ENCODE measurements at regions not wholly inside any gene's neighbourhood (a gene's known extent, or its start where the extent isn't known, plus 50 kb on each side); places are given as distances from the start of the nearest gene placed in this dataset.

- no peak overlapping the region for H4K5ac ChIP-seq (ENCODE audit: insufficient read length, low read depth, low read length)
- H3K27me3 ChIP-seq (ENCODE audit: insufficient read depth, low read length): no peaks in the 10 kb centered on the region
- H3K4me2 ChIP-seq (ENCODE audit: insufficient read depth, insufficient read length, low read length): no peak overlapping the region
- no peak overlapping the region for H2AK5ac ChIP-seq (ENCODE audit: insufficient read length, low read length)
- no CpG with 5 or more reads among the region's 3 CpGs for WGBS (ENCODE audit: extremely low coverage, insufficient read length, low lambda C conversion rate)
- H3K4me3 Mint-ChIP-seq: no peak overlapping the region
- no peaks in the 10 kb centered on the region for H3K79me1 ChIP-seq (ENCODE audit: insufficient read depth, low read depth, low read length, poor library complexity, severe bottlenecking)
- TF ChIP-seq CTCF (conservative IDR thresholded peaks at IDR 0.05): no peak
- no peak overlapping the region for H3K23ac ChIP-seq (ENCODE audit: insufficient read length, low read depth, low read length)
- no peak overlapping the region for H3K9ac ChIP-seq (ENCODE audit: extremely low read depth, insufficient read length, low read length)
- no peaks in the 10 kb centered on the region for H3K36me3 Mint-ChIP-seq (ENCODE audit: insufficient read depth in 1 of 3, low read depth in 3 of 3)
- H3K27ac ChIP-seq (ENCODE audit: insufficient read length, low read depth, low read length): no peak overlapping the region
- peaks cover 7 to 12% of the 10 kb centered on the region in 2 experiments for H3K4me1 Mint-ChIP-seq
- H2BK20ac ChIP-seq (ENCODE audit: low read depth, low read length, poor library complexity, severe bottlenecking): no peak overlapping the region
- H3K79me2 ChIP-seq (ENCODE audit: insufficient read depth, low read length): no peaks in the 10 kb centered on the region
- no peak overlapping the region for H2AFZ ChIP-seq (ENCODE audit: low read length)
- H3K23me2 ChIP-seq (ENCODE audit: insufficient read length, low read depth, low read length, poor library complexity, severe bottlenecking): no peaks in the 10 kb centered on the region
- H3K18ac ChIP-seq (ENCODE audit: insufficient read length, low read depth, low read length): no peak overlapping the region
- H3K9me3 ChIP-seq (ENCODE audit: control insufficient read depth, low read depth, low read length): no peaks in the 10 kb centered on the region
- H3K27me3 Mint-ChIP-seq (ENCODE audit: low read depth): no peaks in the 10 kb centered on the region
- H3K9me3 Mint-ChIP-seq: peaks cover 0 to 2% of the 10 kb centered on the region in 2 experiments; a peak in 1 of 5 replicates
- no peak overlapping the region for H2BK12ac ChIP-seq (ENCODE audit: insufficient read length, low read depth, low read length)
- no peak overlapping the region for H3K14ac ChIP-seq (ENCODE audit: insufficient read depth, low read length)
- no peak overlapping the region for H2BK120ac ChIP-seq (ENCODE audit: low read depth, low read length, poor library complexity, severe bottlenecking)
- H3K27ac Mint-ChIP-seq: 0 out of 7 replicates have a peak overlapping the region, but pooled peaks of 1 of the 3 experiments have one; percentile 1
- H3K4me1 ChIP-seq (ENCODE audit: insufficient read depth, low read length): no peaks in the 10 kb centered on the region
- H3T11ph ChIP-seq (ENCODE audit: low read length): no peak overlapping the region
- DNase-seq: no peak
- no peak overlapping the region for H4K91ac ChIP-seq (ENCODE audit: insufficient read length, low read depth, low read length)
- H2BK5ac ChIP-seq (ENCODE audit: insufficient read length, low read length): no peak overlapping the region
- no peaks in the 10 kb centered on the region for H4K20me1 ChIP-seq (ENCODE audit: control insufficient read depth, insufficient read depth, insufficient read length)
- no peak overlapping the region for H4K8ac ChIP-seq (replicated peaks; ENCODE audit: insufficient read length, low read depth, low read length)
- H3K4ac ChIP-seq (ENCODE audit: low read depth, low read length): no peak overlapping the region
- H3K56ac ChIP-seq (ENCODE audit: insufficient read length, low read depth, low read length): no peak overlapping the region
- no peak overlapping the region for H2BK15ac ChIP-seq (ENCODE audit: low read depth, low read length)
Measured at GRCh38 chr6:9467741-9468140, 947.1 kb downstream of the TFAP2A start.

Data from H9 (cell line).